ENCODE measurements at regions not wholly inside any gene's neighbourhood (a gene's known extent, or its start where the extent isn't known, plus 50 kb on each side); places are given as distances from the start of the nearest gene placed in this dataset.

DNA sequence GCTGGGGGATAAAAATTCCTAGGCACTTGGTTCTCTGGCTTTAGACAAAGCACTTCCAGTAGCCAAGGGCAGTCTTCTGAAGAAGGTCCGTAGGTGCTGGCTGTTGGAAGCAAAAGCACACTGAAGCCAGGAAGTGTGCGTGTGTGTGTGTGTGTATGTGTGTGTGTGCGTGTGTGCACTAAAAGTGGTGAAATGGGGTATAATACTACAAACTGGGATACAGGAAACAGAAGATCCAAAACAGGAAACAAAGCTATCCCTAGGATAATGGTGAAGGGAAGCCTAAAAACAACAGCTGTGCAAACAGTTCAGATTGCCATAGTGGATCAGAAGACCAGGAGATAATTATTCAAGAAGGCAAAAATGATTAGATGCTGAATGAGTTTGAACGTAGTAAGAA, 103.4 kb downstream of the IL20RB start:
- DNase-seq (ENCODE audit: low read depth): no peak
- H3K4me3 ChIP-seq (ENCODE audit: low read depth, low read length): no peak overlapping the region
- TF ChIP-seq, protein P1, sequence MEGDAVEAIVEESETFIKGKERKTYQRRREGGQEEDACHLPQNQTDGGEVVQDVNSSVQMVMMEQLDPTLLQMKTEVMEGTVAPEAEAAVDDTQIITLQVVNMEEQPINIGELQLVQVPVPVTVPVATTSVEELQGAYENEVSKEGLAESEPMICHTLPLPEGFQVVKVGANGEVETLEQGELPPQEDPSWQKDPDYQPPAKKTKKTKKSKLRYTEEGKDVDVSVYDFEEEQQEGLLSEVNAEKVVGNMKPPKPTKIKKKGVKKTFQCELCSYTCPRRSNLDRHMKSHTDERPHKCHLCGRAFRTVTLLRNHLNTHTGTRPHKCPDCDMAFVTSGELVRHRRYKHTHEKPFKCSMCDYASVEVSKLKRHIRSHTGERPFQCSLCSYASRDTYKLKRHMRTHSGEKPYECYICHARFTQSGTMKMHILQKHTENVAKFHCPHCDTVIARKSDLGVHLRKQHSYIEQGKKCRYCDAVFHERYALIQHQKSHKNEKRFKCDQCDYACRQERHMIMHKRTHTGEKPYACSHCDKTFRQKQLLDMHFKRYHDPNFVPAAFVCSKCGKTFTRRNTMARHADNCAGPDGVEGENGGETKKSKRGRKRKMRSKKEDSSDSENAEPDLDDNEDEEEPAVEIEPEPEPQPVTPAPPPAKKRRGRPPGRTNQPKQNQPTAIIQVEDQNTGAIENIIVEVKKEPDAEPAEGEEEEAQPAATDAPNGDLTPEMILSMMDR (conservative IDR thresholded peaks at IDR 0.05; ENCODE audit: low read depth, low read length): no peak

DNA sequence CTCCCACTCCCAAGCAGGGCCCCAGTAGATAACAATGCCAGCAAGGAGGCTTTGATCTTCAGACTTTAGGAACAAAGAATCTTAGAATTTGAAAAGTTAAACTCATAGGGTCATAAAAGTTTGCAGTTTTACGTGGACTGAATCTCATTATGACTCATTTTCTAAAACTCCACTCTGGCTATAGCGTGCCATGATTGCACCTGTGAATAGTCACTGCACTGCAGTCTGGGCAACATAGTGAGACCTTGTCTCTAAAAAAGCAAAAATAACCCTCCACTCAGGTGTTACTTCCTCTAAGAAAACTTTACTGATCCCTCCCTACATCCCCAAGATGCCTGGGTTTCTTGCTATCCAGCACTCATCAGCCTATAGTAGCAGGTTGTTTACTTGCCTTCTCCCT, 104.5 kb downstream of the IL20RB start:
- TF ChIP-seq, protein P1 (conservative IDR thresholded peaks at IDR 0.05; ENCODE audit: low read depth, low read length): no peak
- no peak for DNase-seq (ENCODE audit: low read depth)
- no peak overlapping the region for H3K4me3 ChIP-seq (ENCODE audit: low read depth, low read length)

DNA sequence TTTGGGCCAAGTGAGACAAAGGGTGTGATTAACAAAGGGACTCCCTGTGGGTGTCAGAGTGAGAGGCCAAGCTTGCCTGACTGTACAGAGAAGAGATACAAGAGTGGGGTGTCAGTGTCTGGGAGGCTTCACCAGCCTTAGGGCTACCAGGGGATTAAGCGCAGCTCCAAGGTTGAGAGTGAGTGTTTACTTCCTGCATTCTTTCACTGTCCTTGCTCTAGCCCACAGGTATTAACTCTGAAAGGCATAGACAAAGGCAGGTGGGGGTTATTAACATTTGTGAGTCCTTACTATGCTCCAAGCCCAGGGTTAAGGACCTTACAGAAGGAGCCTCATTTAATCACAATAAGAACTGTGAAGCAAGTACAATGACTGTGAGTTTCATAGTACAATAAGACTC, 107.6 kb downstream of the IL20RB start:
- H3K4me3 ChIP-seq (ENCODE audit: low read depth, low read length): no peak overlapping the region
- no peak for DNase-seq (ENCODE audit: low read depth)
- TF ChIP-seq, protein P1 (conservative IDR thresholded peaks at IDR 0.05; ENCODE audit: low read depth, low read length): no peak

DNA sequence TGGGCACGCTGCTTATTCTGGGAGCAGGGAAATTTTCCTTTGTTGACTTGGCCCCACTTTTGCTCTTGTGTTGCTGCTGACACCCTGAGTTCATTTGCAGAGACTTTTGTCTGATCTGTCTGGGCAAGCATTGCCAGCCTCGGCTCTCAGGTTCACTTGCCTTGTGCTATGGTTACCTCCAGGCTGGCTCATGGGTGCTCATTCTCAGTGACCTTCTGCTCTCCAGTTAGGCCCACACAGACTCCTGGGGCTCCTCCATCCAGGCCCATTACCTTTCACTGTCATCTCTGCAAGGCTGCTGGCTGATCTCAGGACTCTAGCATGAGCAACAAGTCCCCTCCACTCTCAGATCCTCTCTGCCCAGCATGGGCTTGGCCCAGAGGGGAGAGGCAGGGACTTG, 108.3 kb downstream of the IL20RB start:
- no peak for DNase-seq (ENCODE audit: low read depth)
- TF ChIP-seq, protein P1 (conservative IDR thresholded peaks at IDR 0.05; ENCODE audit: low read depth, low read length): no peak
- H3K4me3 ChIP-seq (ENCODE audit: low read depth, low read length): no peak overlapping the region

DNA sequence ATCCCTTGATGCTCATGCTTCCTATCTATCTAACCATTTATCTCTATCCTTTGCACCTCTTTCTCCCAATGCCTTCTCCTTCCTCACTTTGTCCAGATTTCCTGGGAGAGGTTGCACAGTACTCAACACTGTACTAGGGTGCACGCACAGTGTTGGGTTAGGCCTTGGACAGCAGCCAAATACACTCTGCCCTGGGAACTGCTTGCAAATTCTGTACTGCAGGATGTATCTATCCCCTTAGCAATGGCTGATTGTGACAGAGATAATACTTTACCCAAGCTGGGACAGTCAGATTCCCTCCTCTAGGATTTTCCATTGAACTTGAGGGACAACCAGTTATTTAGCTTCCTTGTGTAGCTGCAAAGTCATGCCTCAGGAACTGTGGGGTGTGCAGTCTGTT, 113.3 kb downstream of the IL20RB start:
- TF ChIP-seq, protein P1 (conservative IDR thresholded peaks at IDR 0.05; ENCODE audit: low read depth, low read length): no peak
- H3K4me3 ChIP-seq (ENCODE audit: low read depth, low read length): no peak overlapping the region
- DNase-seq (ENCODE audit: low read depth): peak; percentile 2

DNA sequence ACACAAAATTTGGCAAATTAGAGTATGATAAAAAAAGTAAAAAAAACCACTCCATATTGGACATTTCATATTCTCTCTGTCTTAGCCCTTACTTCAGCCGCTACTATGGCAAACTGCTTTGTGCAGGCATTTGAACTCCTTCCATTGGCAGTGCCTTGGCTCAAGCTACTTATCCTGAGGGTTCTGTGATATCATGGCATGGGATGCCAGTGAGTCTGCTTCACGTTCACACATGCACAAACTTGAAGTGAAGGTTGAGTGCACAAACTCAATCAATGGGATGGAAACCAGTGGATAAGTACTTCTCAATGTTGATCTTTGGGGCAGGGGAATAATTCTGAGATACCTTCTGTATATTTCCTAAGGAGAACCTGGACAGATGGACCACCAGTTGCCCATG, 117.2 kb downstream of the IL20RB start:
- no peak overlapping the region for H3K4me3 ChIP-seq (ENCODE audit: low read depth, low read length)
- TF ChIP-seq, protein P1 (conservative IDR thresholded peaks at IDR 0.05; ENCODE audit: low read depth, low read length): no peak
- no peak for DNase-seq (ENCODE audit: low read depth)

DNA sequence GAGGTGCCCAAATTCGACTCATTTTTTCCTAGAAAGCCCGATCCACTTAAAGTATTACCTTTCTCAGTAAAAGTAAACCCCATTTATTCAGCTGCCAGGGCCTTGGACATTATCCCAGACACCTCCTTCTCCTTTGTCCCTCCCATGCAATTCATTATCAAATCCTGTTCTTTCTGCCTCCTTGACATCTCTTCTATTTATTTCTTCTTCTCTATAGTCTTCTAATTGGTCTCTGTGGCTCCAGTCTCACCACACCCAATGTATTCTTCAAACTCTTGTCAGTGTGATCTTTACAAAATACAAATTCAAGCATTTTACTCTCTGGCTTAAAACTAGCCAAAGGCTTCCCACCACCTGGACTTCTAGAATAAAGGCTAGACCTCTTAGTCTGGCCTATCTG, 120.3 kb downstream of the IL20RB start:
- DNase-seq (ENCODE audit: low read depth): no peak
- TF ChIP-seq, protein P1 (conservative IDR thresholded peaks at IDR 0.05; ENCODE audit: low read depth, low read length): no peak
- no peak overlapping the region for H3K4me3 ChIP-seq (ENCODE audit: low read depth, low read length)

Measured in choroid plexus epithelial cell (primary cell).